Testis (tissue), 2 donors: ENCODE measurements at regions not wholly inside any gene's neighbourhood (a gene's known extent, or its start where the extent isn't known, plus 50 kb on each side); places are given as distances from the start of the nearest gene placed in this dataset.
"Not testable (repeated sequence)": the region's sequence is repeated elsewhere in the genome, so short reads cannot be mapped to it uniquely, and the experiment has no call there.

Experiments
- DNase-seq: peaks from one replicate; pipeline ENCODE4 v3.0.0-alpha.2; 2019
- H3K27ac ChIP-seq, 2 donors: fragments of 200-600 bp; sonication (generic); one replicate each; pipeline ENCODE4 v1.5.1; 2019
- H3K27me3 ChIP-seq: fragments of 200-600 bp; sonication (generic); one replicate; pipeline ENCODE4 v1.5.1; 2019
- H3K36me3 ChIP-seq: fragments of 200-600 bp; sonication (generic); one replicate; pipeline ENCODE4 v1.5.1; 2017; ENCODE audit warnings: low read depth; ENCODE audit errors: missing control alignments
- H3K4me1 ChIP-seq: fragments of 200-600 bp; sonication (generic); one replicate; pipeline ENCODE4 v1.5.1; 2019
- H3K4me3 ChIP-seq, 2 donors: fragments of 200-600 bp; sonication (generic); one replicate each; pipeline ENCODE4 v1.5.1; 2017 to 2019
- H3K9me3 ChIP-seq: fragments of 200-600 bp; sonication (generic); one replicate; pipeline ENCODE4 v1.5.1; 2017
- POLR2A ChIP-seq: fragments of 450-650 bp; IDR thresholded peaks from one replicate; pipeline ENCODE4 v1.6.1; 2017; ENCODE audit warnings: antibody characterized with exemption, mild to moderate bottlenecking, moderate library complexity
- WGBS, 2 donors: methylation state at CpG; one replicate each; pipeline ENCODE4 v1.1.5; 2018; 5-methylcytosine and 5-hydroxymethylcytosine counted together
- intact Hi-C: fragments of 100-400 bp; cut with DNase I; formaldehyde crosslinking; loops from one replicate; pipeline ENCODE4 v1.15.1; 2023; ENCODE audit warnings: low total_unique reads
- TF ChIP-seq, protein P1 (sequence below), 3 experiments: fragments of 450-650 bp in 2 of 3; fragments of 200-600 bp in 1 of 3; sonication (generic) in 1 of 3; IDR thresholded peaks; one replicate each; pipeline ENCODE4 v1.5.1; 2016 to 2019; ENCODE audit warnings: antibody characterized with exemption in 3 of 3, mild to moderate bottlenecking in 2 of 3, moderate library complexity in 1 of 3

DNA sequence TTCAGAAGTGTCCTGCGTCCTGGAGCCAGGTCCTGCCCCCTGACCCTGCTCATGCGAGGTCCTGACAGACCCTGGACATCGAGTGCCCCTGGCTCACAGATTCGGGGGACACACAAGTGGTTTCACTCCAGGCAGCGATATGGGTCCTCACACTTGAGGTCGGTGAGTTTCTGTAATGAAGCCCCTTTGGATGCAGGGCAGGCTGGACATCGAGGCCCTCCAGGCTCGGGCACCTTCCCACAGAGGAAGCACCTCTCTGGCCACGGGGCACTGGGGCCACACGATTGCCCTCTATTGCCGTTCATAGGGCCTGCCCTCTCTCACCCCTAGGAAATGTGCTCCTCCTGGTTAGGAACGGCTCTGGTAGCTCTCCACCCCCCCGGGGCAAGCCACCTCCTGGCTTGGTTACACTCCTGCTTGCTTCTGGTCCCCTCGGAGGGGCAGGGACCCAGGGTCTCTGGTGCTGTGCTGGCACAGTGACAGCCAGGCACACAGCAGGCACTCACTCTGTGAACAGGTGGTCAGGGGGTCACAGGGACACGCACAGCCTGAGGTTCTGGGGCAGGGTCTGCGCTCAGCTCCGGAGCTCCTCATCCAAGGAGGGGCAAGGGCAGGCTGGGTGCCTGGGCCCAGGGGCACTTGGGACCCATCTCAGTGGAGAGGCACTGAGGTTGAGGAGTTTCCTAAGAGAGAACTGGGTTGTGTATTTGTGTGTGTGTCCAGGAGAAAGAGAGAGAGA is 907.7 kb downstream of the BRD1 start:
- no peaks in the 10 kb centered on the region for H3K27me3 ChIP-seq
- no peak for TF ChIP-seq POLR2A
- TF ChIP-seq, protein P1, sequence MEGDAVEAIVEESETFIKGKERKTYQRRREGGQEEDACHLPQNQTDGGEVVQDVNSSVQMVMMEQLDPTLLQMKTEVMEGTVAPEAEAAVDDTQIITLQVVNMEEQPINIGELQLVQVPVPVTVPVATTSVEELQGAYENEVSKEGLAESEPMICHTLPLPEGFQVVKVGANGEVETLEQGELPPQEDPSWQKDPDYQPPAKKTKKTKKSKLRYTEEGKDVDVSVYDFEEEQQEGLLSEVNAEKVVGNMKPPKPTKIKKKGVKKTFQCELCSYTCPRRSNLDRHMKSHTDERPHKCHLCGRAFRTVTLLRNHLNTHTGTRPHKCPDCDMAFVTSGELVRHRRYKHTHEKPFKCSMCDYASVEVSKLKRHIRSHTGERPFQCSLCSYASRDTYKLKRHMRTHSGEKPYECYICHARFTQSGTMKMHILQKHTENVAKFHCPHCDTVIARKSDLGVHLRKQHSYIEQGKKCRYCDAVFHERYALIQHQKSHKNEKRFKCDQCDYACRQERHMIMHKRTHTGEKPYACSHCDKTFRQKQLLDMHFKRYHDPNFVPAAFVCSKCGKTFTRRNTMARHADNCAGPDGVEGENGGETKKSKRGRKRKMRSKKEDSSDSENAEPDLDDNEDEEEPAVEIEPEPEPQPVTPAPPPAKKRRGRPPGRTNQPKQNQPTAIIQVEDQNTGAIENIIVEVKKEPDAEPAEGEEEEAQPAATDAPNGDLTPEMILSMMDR (IDR thresholded peaks at IDR 0.05), result no peak
- no peaks in the 10 kb centered on the region for H3K9me3 ChIP-seq

DNA sequence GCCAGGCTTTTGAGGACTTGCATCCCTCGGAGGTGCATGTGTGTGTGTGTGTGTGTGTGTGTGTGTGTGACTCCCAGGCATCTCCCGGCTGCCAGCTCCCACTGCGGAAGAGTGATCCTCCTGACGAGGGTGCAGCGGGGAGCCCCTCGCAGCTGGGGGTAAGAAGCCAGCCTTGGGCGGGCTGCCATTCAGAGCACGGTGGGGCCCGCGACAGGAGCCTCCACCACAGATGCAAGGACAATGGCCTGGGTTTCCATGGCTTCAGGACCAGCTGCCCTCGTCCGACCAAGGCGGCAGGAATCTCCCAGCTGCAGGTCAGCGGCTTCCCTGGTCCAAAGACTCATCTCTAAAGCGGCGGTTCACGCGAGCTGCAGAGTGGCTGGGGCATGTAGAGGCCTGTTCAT is 908.5 kb downstream of the BRD1 start:
- Histone ChIP-seq H3K9me3 (no peaks in the 10 kb centered on the region), H3K4me3 (no peak overlapping the region), H3K27ac (no peak overlapping the region), H3K4me1 (no peaks in the 10 kb centered on the region), H3K36me3 (no peaks in the 10 kb centered on the region), H3K27me3 (no peaks in the 10 kb centered on the region)
- WGBS, 2 donors, result 84 to 85% methylated on average over 14 to 17 of the region's 18 CpGs
- no peak for TF ChIP-seq POLR2A
- TF ChIP-seq, protein P1 (IDR thresholded peaks at IDR 0.05), result no peak
- DNase-seq, result no peak
- intact Hi-C loops, result no loop called here

More for the DNA sequence above, 907.7 kb downstream of the BRD1 start:
- Histone ChIP-seq H3K4me1 (no peaks in the 10 kb centered on the region), H3K27ac (no peak overlapping the region), H3K36me3 (no peaks in the 10 kb centered on the region), H3K4me3 (no peak overlapping the region)
- intact Hi-C loops, result no loop called here
- 71 to 80% methylated on average over 10 to 17 of the region's 17 CpGs for WGBS, 2 donors
- no peak for DNase-seq

DNA sequence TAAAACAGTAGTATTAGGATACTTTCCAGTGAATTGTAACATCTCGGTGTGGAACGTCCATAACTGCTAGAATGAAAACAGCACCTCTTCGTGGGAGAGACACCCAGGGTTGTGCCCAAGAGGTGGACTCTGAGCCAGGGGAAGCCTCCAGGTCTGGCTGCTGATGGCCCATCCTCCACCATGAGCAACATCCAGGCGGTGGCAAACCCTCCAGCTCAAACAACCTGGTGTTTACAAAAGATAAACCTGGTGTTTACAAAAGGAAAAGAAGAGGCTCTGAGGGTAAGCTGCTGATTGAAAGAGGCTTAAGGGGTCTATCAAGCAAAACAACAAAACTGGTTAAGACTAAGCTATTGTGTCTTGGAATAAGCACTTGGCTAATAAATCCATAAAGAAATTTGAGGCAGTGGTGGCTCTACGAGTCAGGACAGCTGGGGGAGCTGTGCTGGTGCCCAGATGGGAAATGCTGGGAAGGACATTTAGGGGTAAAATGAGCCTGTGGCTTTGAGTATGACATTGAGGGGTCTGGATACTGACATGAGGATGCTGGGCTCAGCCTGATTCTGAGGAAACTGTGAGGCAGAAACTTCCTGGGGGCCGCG is 909.0 kb downstream of the BRD1 start:
- Histone ChIP-seq H3K4me1 (no peaks in the 10 kb centered on the region), H3K4me3 (no peak overlapping the region), H3K36me3 (no peaks in the 10 kb centered on the region), H3K27ac (no peak overlapping the region), H3K9me3 (no peaks in the 10 kb centered on the region), H3K27me3 (no peaks in the 10 kb centered on the region)
- TF ChIP-seq, protein P1 (IDR thresholded peaks at IDR 0.05), result no peak
- TF ChIP-seq POLR2A, result no peak
- DNase-seq, result no peak
- 81 to 83% methylated on average over 7 of the region's 7 CpGs for WGBS, 2 donors
- intact Hi-C loops, result no loop called here

DNA sequence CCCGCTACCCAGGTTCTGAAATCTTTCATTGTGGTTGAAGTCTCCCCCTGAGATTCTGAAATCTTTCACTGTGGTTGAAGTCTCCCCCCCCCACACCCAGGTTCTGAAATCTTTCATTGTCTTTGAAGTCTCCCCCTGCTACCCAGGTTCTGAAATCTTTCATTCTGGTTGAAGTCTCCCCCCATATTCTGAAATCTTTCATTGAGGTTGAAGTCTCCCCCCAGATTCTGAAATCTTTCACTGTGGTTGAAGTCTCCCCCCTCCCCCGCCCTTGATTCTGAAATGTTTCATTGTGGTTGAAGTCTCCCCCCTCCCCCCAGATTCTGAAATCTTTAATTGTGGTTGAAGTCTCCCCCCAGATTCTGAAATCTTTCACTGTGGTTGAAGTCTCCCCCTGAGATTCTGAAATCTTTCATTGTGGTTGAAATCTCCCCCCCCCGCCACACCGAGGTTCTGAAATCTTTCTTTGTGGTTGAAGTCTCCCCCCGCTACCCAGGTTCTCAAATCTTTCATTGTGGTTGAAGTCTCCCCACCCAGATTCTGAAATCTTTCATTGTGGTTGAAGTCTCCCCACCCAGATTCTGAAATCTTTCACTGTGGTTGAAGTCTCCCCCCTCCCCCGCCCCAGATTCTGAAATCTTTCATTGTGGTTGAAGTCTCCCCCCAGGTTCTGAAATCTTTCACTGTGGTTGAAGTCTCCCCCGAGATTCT is 915.2 kb downstream of the BRD1 start:
- H3K4me1 ChIP-seq, intact Hi-C loops, DNase-seq, H3K9me3 ChIP-seq, H3K36me3 ChIP-seq, H3K4me3 ChIP-seq, H3K27ac ChIP-seq, H3K27me3 ChIP-seq: not testable (repeated sequence)
- WGBS, 2 donors, result 62 to 69% methylated on average over 6 to 7 of the region's 7 CpGs

DNA sequence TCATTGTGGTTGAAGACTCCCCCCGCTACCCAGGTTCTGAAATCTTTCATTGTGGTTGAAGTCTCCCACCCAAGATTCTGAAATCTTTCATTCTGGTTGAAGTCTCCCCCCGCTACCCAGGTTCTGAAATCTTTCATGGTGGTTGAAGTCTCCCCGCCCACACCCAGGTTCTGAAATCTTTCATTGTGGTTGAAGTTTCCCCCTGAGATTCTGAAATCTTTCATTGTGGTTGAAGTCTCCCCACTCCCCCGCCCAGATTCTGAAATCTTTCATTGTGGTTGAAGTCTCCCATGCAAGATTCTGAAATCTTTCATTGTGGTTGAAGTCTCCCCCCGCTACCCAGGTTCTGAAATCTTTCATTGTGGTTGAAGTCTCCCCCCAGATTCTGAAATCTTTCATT is 916.0 kb downstream of the BRD1 start:
- DNase-seq, H3K4me3 ChIP-seq, intact Hi-C loops, H3K27ac ChIP-seq, H3K36me3 ChIP-seq, H3K27me3 ChIP-seq, H3K9me3 ChIP-seq, H3K4me1 ChIP-seq: not testable (repeated sequence)
- 72 to 85% methylated on average over 4 to 5 of the region's 5 CpGs for WGBS, 2 donors

DNA sequence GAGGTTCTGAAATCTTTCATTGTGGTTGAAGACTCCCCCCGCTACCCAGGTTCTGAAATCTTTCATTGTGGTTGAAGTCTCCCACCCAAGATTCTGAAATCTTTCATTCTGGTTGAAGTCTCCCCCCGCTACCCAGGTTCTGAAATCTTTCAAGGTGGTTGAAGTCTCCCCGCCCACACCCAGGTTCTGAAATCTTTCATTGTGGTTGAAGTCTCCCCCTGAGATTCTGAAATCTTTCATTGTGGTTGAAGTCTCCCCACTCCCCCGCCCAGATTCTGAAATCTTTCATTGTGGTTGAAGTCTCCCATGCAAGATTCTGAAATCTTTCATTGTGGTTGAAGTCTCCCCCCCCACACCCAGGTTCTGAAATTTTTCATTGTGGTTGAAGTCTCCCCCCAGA is 916.6 kb downstream of the BRD1 start:
- H3K27me3 ChIP-seq, H3K27ac ChIP-seq, intact Hi-C loops, H3K4me1 ChIP-seq, H3K36me3 ChIP-seq, DNase-seq, H3K4me3 ChIP-seq, H3K9me3 ChIP-seq: not testable (repeated sequence)
- WGBS, 2 donors, result 90% methylated on average over 2 of the region's 4 CpGs; no CpG with 5 or more reads in 1 of the 2 donors
